WI38 (cell line): ENCODE measurements at regions not wholly inside any gene's neighbourhood (a gene's known extent, or its start where the extent isn't known, plus 50 kb on each side); places are given as distances from the start of the nearest gene placed in this dataset.
"Not testable (repeated sequence)": the region's sequence is repeated elsewhere in the genome, so short reads cannot be mapped to it uniquely, and the experiment has no call there.

Source experiments
- H3K4me3 ChIP-seq: 2 replicates; pipeline ENCODE4 v1.5.1; 2011; ENCODE audit warnings: low read depth, mild to moderate bottlenecking, control low read depth, low read length
- TF ChIP-seq, protein P1 (sequence below): IDR thresholded peaks from 2 replicates; pipeline ENCODE4 v1.5.1; 2012; ENCODE audit warnings: low read depth, mild to moderate bottlenecking, control low read depth, low read length

DNA sequence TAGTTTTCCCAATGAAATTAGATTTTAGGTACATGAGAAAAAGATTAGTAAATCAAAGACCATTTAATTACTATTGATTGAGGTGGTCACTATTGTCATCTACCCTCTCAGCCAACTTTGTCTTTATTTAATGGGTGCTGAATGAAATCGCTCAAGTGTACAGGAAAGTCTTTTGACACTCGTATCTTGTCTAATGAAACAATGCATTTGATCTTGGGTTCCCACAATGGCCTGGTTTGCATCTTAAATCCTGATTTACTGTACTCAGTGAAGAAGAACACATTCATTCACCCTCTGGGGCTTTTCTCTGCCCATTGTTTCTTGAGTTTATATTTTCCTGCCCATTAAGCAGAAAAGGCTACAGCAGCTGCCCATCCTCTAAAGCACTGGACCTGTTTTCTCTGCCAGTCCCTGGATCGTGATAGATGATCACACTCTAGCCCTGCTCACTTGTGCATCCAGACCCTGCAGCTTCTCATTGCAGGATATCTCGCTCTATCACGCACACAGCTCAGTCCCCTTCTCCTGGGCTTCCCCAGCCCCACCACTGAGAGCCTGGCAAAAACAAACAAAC is 1369.3 kb downstream of the AACS start:
- H3K4me3 ChIP-seq, result no peak overlapping the region
- TF ChIP-seq, protein P1, sequence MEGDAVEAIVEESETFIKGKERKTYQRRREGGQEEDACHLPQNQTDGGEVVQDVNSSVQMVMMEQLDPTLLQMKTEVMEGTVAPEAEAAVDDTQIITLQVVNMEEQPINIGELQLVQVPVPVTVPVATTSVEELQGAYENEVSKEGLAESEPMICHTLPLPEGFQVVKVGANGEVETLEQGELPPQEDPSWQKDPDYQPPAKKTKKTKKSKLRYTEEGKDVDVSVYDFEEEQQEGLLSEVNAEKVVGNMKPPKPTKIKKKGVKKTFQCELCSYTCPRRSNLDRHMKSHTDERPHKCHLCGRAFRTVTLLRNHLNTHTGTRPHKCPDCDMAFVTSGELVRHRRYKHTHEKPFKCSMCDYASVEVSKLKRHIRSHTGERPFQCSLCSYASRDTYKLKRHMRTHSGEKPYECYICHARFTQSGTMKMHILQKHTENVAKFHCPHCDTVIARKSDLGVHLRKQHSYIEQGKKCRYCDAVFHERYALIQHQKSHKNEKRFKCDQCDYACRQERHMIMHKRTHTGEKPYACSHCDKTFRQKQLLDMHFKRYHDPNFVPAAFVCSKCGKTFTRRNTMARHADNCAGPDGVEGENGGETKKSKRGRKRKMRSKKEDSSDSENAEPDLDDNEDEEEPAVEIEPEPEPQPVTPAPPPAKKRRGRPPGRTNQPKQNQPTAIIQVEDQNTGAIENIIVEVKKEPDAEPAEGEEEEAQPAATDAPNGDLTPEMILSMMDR, result no peak

DNA sequence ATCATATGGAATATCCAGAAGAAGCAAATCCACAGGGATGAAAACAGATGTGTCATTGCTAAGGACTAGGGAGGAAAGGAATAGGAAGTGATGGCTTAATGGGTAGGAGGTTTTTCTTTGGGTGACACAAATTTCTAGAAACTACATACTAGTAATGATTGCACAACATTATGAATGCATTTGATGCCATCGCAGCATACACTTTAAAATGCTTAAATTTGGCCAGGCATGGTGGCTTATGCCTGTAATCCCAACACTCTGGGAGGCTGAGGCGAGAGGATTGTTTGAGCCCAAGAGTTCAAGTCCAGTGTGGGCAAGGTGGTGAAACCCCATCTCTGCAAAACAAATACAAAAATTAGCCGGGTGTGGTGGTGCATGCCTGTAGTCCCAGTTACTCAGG is 1370.8 kb downstream of the AACS start:
- TF ChIP-seq, protein P1, result no peak
- H3K4me3 ChIP-seq, result no peak overlapping the region

DNA sequence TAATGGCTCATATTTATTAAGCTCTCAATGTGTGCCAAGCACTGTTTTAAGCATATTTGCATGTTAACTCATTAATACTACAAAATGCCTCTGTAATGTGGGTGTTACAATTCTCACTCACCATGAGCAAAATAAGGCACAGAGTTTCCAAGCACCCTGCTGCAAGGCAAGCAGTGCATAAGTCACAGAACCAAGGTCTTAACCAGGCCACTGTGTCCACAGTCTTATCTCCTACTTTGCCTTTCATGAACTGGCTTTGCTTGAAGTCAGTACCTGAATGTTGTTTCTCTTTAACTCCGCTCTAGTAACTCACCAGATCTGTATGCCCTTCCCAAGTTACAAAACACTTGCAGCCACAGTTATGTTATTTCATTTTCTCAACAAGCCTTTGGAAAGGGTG is 1372.7 kb downstream of the AACS start:
- TF ChIP-seq, protein P1, result no peak
- no peak overlapping the region for H3K4me3 ChIP-seq

DNA sequence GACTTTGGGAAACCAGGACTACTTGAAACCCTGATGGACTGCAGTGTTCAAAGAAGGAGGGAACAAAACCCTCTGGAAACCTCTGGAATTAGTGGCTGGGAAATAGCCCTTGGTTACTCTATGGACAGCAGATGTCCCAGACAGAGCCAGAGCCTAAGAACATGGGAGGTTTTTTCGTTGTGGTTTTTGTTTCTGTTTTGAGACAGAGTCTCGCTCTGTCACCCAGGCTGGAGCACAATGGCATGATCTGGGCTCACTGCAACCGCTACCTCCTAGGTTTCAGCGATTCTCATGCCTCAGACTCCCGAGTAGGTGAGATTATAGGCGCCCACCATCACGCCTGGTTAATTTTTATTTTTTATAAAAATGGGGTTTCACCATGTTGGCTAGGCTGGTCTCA is 1378.7 kb downstream of the AACS start:
- no peak overlapping the region for H3K4me3 ChIP-seq
- TF ChIP-seq, protein P1, result no peak

DNA sequence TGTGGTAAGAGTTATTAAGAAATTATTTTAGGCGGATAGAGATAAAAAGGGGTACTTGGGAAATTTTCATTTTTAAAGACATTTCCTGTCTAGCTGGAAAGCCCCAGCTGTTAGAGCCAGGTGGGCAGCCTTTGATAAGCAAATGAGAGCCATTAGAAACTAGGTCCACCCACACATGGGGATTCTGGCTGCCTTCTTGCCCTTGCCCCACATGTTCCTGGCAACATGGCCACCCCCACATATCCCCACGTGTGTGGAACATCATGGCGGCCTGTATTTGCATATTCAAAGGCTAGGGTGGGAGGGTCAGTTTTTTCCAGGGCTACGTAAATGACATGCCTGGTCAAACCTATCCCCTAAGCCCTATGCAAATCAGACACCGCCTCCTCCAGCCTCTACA is 1382.1 kb downstream of the AACS start:
- TF ChIP-seq, protein P1, result no peak

DNA sequence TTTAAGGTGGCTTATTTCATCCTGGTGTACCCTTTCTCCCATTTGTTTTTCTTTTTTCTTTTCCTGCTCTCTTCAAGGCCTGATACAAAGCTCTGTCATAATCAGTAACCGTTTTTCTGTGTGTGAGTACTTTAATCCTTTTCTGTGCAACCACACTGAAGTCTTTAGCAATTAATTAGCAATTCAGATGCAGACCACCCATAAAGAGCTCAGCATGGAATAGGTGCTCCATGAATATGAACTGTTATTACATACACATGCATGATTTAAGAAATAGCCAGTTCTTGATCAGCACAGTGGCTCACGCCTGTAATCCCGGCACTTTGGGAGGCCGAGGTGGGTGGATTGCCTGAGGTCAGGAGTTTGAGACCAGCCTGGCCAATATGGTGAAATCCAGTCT is 1386.6 kb downstream of the AACS start:
- no peak overlapping the region for H3K4me3 ChIP-seq
- TF ChIP-seq, protein P1, result no peak

More for the DNA sequence above, 1382.1 kb downstream of the AACS start:
- H3K4me3 ChIP-seq, result no peak overlapping the region

DNA sequence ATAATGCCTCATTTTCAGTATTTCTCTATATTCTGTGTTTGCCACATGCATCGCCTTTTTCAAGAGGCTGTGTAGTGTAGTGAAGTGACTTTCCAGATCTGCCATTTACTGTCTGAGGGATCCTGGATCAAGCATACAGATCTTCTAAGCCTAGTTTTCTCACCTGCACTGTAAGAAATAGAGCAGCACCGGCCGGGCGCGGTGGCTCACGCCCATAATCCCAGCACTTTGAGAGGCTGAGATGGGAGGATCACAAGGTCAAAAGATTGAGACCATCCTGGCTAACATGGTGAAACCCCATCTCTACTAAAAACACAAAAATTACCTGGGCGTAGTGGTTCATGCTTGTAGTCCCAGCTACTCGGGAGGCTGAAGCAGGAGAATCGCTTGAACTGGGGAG is 1387.5 kb downstream of the AACS start:
- H3K4me3 ChIP-seq, result not testable (repeated sequence)

DNA sequence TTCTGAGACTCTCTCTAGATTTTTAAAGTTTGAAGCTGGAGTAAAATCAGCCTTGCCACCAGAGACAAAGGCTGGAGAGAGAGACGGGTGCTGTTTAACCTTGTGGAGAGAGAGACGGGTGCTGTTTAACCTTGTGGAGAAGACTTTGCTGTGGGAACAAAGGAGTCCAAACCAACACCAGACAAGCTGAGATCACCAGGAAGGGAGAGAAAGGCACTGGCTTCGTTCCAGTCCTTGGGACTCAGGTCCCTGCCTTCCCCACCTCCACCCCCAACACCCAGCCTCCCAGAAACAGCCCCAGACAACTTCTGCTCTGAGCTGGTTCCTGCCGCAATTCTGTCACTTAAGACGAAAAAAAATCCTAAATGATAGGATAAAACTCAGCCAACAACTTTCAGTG is 1389.3 kb downstream of the AACS start:
- TF ChIP-seq, protein P1, result no peak
- no peak overlapping the region for H3K4me3 ChIP-seq
